H9 (cell line): ENCODE measurements at regions not wholly inside any gene's neighbourhood (a gene's known extent, or its start where the extent isn't known, plus 50 kb on each side); places are given as distances from the start of the nearest gene placed in this dataset.

Experiments used
- DNase-seq: peaks from one replicate; pipeline ENCODE4 v3.0.0-alpha.2; 2017
- H2AFZ ChIP-seq: one replicate; pipeline ENCODE4 v1.6.1; 2013; ENCODE audit warnings: mild to moderate bottlenecking, low read length, control low read depth, moderate library complexity
- H2AK5ac ChIP-seq: 2 replicates; pipeline ENCODE4 v1.6.1; 2013; ENCODE audit warnings: low read length, control low read depth, mixed read lengths; ENCODE audit not compliant: insufficient read length
- H2BK120ac ChIP-seq: one replicate; pipeline ENCODE4 v1.6.1; 2013; ENCODE audit warnings: low read depth, mild to moderate bottlenecking, low read length, control low read depth, inconsistent platforms; ENCODE audit not compliant: poor library complexity, severe bottlenecking
- H2BK12ac ChIP-seq: 2 replicates; pipeline ENCODE4 v1.6.1; 2013; ENCODE audit warnings: low read length, control low read depth, mixed read lengths, low read depth; ENCODE audit not compliant: insufficient read length
- H2BK15ac ChIP-seq: 2 replicates; pipeline ENCODE4 v1.6.1; 2013; ENCODE audit warnings: low read depth, low read length, control low read depth
- H2BK20ac ChIP-seq: one replicate; pipeline ENCODE4 v1.6.1; 2013; ENCODE audit warnings: low read depth, mild to moderate bottlenecking, low read length, control low read depth, inconsistent platforms; ENCODE audit not compliant: poor library complexity, severe bottlenecking
- H2BK5ac ChIP-seq: 2 replicates; pipeline ENCODE4 v1.6.1; 2013; ENCODE audit warnings: low read length, control low read depth, mixed read lengths; ENCODE audit not compliant: insufficient read length
- H3K14ac ChIP-seq: 2 replicates; pipeline ENCODE4 v1.6.1; 2013; ENCODE audit warnings: low read length, control low read depth; ENCODE audit not compliant: insufficient read depth
- H3K18ac ChIP-seq: 2 replicates; pipeline ENCODE4 v1.6.1; 2013; ENCODE audit warnings: low read depth, mild to moderate bottlenecking, mixed read lengths, low read length, control low read depth; ENCODE audit not compliant: insufficient read length
- H3K23ac ChIP-seq: 2 replicates; pipeline ENCODE4 v1.6.1; 2013; ENCODE audit warnings: low read length, control low read depth, mixed read lengths, low read depth; ENCODE audit not compliant: insufficient read length
- H3K23me2 ChIP-seq: 2 replicates; pipeline ENCODE4 v1.6.1; 2013; ENCODE audit warnings: low read depth, mild to moderate bottlenecking, mixed read lengths, low read length, control low read depth; ENCODE audit not compliant: insufficient read length, poor library complexity, severe bottlenecking
- H3K27ac ChIP-seq: 2 replicates; pipeline ENCODE4 v1.5.1; 2013; ENCODE audit warnings: low read length, control low read depth, mixed read lengths, low read depth; ENCODE audit not compliant: insufficient read length
- H3K27me3 ChIP-seq: 2 replicates; pipeline ENCODE4 v1.6.1; 2013; ENCODE audit warnings: low read length, control low read depth, inconsistent platforms; ENCODE audit not compliant: insufficient read depth
- H3K4ac ChIP-seq: 2 replicates; pipeline ENCODE4 v1.6.1; 2013; ENCODE audit warnings: low read depth, mild to moderate bottlenecking, control low read depth, inconsistent platforms, low read length, moderate library complexity
- H3K4me1 ChIP-seq: 2 replicates; pipeline ENCODE4 v1.6.1; 2013; ENCODE audit warnings: low read length, control low read depth, inconsistent platforms; ENCODE audit not compliant: insufficient read depth
- H3K4me2 ChIP-seq: 2 replicates; pipeline ENCODE4 v1.6.1; 2013; ENCODE audit warnings: low read length, control low read depth, mixed read lengths; ENCODE audit not compliant: insufficient read length, insufficient read depth
- H3K56ac ChIP-seq: 2 replicates; pipeline ENCODE4 v1.6.1; 2013; ENCODE audit warnings: low read depth, mild to moderate bottlenecking, mixed read lengths, low read length, control low read depth; ENCODE audit not compliant: insufficient read length
- H3K79me1 ChIP-seq: 2 replicates; pipeline ENCODE4 v1.6.1; 2013; ENCODE audit warnings: low read depth, mild to moderate bottlenecking, moderate library complexity, low read length, control low read depth, inconsistent platforms; ENCODE audit not compliant: insufficient read depth, poor library complexity, severe bottlenecking
- H3K79me2 ChIP-seq: 2 replicates; pipeline ENCODE4 v1.6.1; 2013; ENCODE audit warnings: low read length, control low read depth, inconsistent platforms; ENCODE audit not compliant: insufficient read depth
- H3K9ac ChIP-seq: 2 replicates; pipeline ENCODE4 v1.6.1; 2013; ENCODE audit warnings: low read length, control low read depth, mixed read lengths; ENCODE audit not compliant: insufficient read length; ENCODE audit errors: extremely low read depth
- H3K9me3 ChIP-seq: one replicate; pipeline ENCODE4 v1.6.1; 2013; ENCODE audit warnings: low read depth, low read length, inconsistent platforms; ENCODE audit not compliant: control insufficient read depth
- H3T11ph ChIP-seq: one replicate; pipeline ENCODE4 v1.6.1; 2013; ENCODE audit warnings: mild to moderate bottlenecking, low read length, control low read depth, inconsistent platforms
- H4K20me1 ChIP-seq: one replicate; pipeline ENCODE4 v1.6.1; 2013; ENCODE audit not compliant: control insufficient read depth, insufficient read length, insufficient read depth
- H4K5ac ChIP-seq: 2 replicates; pipeline ENCODE4 v1.6.1; 2013; ENCODE audit warnings: low read depth, mild to moderate bottlenecking, mixed read lengths, low read length, control low read depth; ENCODE audit not compliant: insufficient read length
- H4K8ac ChIP-seq: replicated peaks from 2 replicates; pipeline ENCODE4 v1.6.1; 2013; ENCODE audit warnings: low read length, control low read depth, mixed read lengths, low read depth; ENCODE audit not compliant: insufficient read length
- H4K91ac ChIP-seq: 2 replicates; pipeline ENCODE4 v1.6.1; 2013; ENCODE audit warnings: low read depth, mild to moderate bottlenecking, moderate library complexity, mixed read lengths, low read length, control low read depth; ENCODE audit not compliant: insufficient read length
- H3K27ac Mint-ChIP-seq, 3 experiments: 2 replicates in 2 of 3; 3 replicates in 1 of 3; pipeline ENCODE4 v1.8.0; 2020 to 2021; ENCODE audit warnings: mixed read lengths in 3 of 3, mild to moderate bottlenecking in 1 of 3, moderate library complexity in 1 of 3
- H3K27me3 Mint-ChIP-seq: 2 replicates; pipeline ENCODE4 v1.8.0; 2021; ENCODE audit warnings: low read depth, mild to moderate bottlenecking, moderate library complexity, mixed read lengths
- H3K36me3 Mint-ChIP-seq, 3 experiments: 2 replicates in 2 of 3; 3 replicates in 1 of 3; pipeline ENCODE4 v1.8.0; 2020 to 2021; ENCODE audit warnings: low read depth in 3 of 3, mixed read lengths in 3 of 3; ENCODE audit not compliant: insufficient read depth in 1 of 3
- H3K4me1 Mint-ChIP-seq, 2 experiments: 2 replicates each; pipeline ENCODE4 v1.8.0; 2020; ENCODE audit warnings: mixed read lengths in 2 of 2
- H3K4me3 Mint-ChIP-seq, 2 experiments: 2 replicates in 1 of 2; 3 replicates in 1 of 2; pipeline ENCODE4 v1.8.0; 2020 to 2021; ENCODE audit warnings: mild to moderate bottlenecking in 2 of 2, mixed read lengths in 2 of 2, moderate library complexity in 1 of 2
- H3K9me3 Mint-ChIP-seq, 2 experiments: 2 replicates in 1 of 2; 3 replicates in 1 of 2; pipeline ENCODE4 v1.8.0; 2020; ENCODE audit warnings: mild to moderate bottlenecking in 2 of 2, mixed read lengths in 2 of 2, moderate library complexity in 1 of 2
- whole genome bisulfite sequencing: extraction: QIAGEN DNeasy Blood & Tissue Kit; methylation state at CpG from one replicate; pipeline ENCODE4 v1.1.7; 2013; ENCODE audit warnings: missing lambda C conversion rate, low lambda C conversion rate, mixed read lengths; ENCODE audit not compliant: insufficient read length; ENCODE audit errors: extremely low coverage; 5-methylcytosine and 5-hydroxymethylcytosine counted together
- TF ChIP-seq, protein P1 (sequence below): fragments of 200-600 bp; sonication (generic); conservative IDR thresholded peaks from 3 replicates; pipeline ENCODE4 v1.8.0; 2021; ENCODE audit warnings: antibody characterized with exemption, mild to moderate bottlenecking

DNA sequence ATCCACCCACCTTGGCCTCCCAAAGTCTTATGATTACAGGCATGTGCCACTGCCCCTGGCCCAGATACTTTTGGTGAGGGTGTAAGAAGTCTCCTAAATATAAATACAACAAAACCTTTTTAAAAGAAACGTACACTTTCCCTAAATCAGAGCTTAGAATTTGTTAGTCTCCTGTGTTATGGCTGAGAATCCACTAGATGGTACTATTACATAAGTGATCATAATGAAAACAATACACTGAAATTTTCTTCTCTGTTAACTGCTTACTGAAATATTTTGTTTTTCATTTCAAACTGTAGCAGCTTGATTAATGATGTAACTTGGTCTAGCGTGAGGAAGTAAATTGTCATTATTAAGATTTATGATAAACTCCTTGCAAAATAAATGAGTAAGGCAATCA, 74.8 kb upstream of the FAM98A start:
- Histone ChIP-seq H2AFZ (no peak overlapping the region), H2BK15ac (no peak overlapping the region), H4K5ac (no peak overlapping the region), H3K4me2 (no peak overlapping the region), H3K27ac (no peak overlapping the region), H4K91ac (no peak overlapping the region), H2BK5ac (no peak overlapping the region), H3K4ac (no peak overlapping the region), H3K79me1 (no peaks in the 10 kb centered on the region), H4K8ac (no peak overlapping the region), H3K9me3 (no peaks in the 10 kb centered on the region), H3K9ac (no peak overlapping the region), H3K18ac (no peak overlapping the region), H3K23me2 (no peaks in the 10 kb centered on the region), H4K20me1 (no peaks in the 10 kb centered on the region), H2BK20ac (no peak overlapping the region), H2AK5ac (no peak overlapping the region), H3K23ac (no peak overlapping the region), H3K56ac (no peak overlapping the region), H2BK120ac (no peak overlapping the region), H3K27me3 (no peaks in the 10 kb centered on the region), H3K4me1 (peaks cover 4% of the 10 kb centered on the region; the same call in 1 of the 2 replicates), H3K14ac (no peak overlapping the region), H2BK12ac (no peak overlapping the region), H3K79me2 (no peaks in the 10 kb centered on the region), H3T11ph (no peak overlapping the region)
- Mint-ChIP-seq H3K4me1 (peaks cover 11 to 12% of the 10 kb centered on the region in 2 experiments), H3K27me3 (no peaks in the 10 kb centered on the region), H3K36me3 (peaks cover 2 to 3% (median 3%) of the 10 kb centered on the region in 3 experiments; a peak in 3 of 7 replicates), H3K9me3 (peaks cover 2 to 3% of the 10 kb centered on the region in 2 experiments; a peak in 2 of 5 replicates), H3K27ac (peak overlapping the region in 1 of 3 experiments; percentile 84; a peak in 1 of 7 replicates), H3K4me3 (no peak overlapping the region)
- no CpG with 5 or more reads among the region's 2 CpGs for WGBS
- DNase-seq = no peak
- TF ChIP-seq, protein P1, sequence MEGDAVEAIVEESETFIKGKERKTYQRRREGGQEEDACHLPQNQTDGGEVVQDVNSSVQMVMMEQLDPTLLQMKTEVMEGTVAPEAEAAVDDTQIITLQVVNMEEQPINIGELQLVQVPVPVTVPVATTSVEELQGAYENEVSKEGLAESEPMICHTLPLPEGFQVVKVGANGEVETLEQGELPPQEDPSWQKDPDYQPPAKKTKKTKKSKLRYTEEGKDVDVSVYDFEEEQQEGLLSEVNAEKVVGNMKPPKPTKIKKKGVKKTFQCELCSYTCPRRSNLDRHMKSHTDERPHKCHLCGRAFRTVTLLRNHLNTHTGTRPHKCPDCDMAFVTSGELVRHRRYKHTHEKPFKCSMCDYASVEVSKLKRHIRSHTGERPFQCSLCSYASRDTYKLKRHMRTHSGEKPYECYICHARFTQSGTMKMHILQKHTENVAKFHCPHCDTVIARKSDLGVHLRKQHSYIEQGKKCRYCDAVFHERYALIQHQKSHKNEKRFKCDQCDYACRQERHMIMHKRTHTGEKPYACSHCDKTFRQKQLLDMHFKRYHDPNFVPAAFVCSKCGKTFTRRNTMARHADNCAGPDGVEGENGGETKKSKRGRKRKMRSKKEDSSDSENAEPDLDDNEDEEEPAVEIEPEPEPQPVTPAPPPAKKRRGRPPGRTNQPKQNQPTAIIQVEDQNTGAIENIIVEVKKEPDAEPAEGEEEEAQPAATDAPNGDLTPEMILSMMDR = peak; percentile 57
